Suprapubic skin (tissue), 4 donors: ENCODE measurements at regions not wholly inside any gene's neighbourhood (a gene's known extent, or its start where the extent isn't known, plus 50 kb on each side); places are given as distances from the start of the nearest gene placed in this dataset.

Source experiments
- DNase-seq, 2 donors: peaks; one replicate each; pipeline ENCODE4 v3.0.0-alpha.2; 2019; ENCODE audit warnings: low spot score in 2 of 2
- H3K27ac ChIP-seq: fragments of 200-600 bp; sonication (generic); one replicate; pipeline ENCODE4 v1.5.1; 2019
- H3K27me3 ChIP-seq: fragments of 200-600 bp; sonication (generic); one replicate; pipeline ENCODE4 v1.5.1; 2019
- H3K36me3 ChIP-seq: fragments of 200-600 bp; sonication (generic); one replicate; pipeline ENCODE4 v1.5.1; 2019
- H3K4me1 ChIP-seq: fragments of 200-600 bp; sonication (generic); one replicate; pipeline ENCODE4 v1.5.1; 2019
- H3K4me3 ChIP-seq: fragments of 200-600 bp; sonication (generic); one replicate; pipeline ENCODE4 v1.5.1; 2019; ENCODE audit warnings: mild to moderate bottlenecking
- H3K9me3 ChIP-seq: fragments of 200-600 bp; sonication (generic); one replicate; pipeline ENCODE4 v1.5.1; 2019
- CTCF ChIP-seq, 2 donors: fragments of 200-600 bp in 1 of 2; fragments of 450-650 bp in 1 of 2; sonication (generic) in 1 of 2; IDR thresholded peaks; one replicate each; pipeline ENCODE4 v1.5.1; 2016 to 2019; ENCODE audit warnings: antibody characterized with exemption in 2 of 2, mild to moderate bottlenecking in 1 of 2, moderate library complexity in 1 of 2
- EP300 ChIP-seq: sonication (generic); formaldehyde crosslinking; IDR thresholded peaks from one replicate; pipeline ENCODE4 v1.6.1; 2017; ENCODE audit warnings: antibody characterized with exemption
- POLR2A ChIP-seq, 2 donors: fragments of 450-650 bp; IDR thresholded peaks; one replicate each; pipeline ENCODE4 v1.6.1; 2017; ENCODE audit warnings: antibody characterized with exemption in 2 of 2, mild to moderate bottlenecking in 2 of 2, moderate library complexity in 2 of 2
- POLR2AphosphoS5 ChIP-seq, 3 donors: sonication (generic); formaldehyde crosslinking; IDR thresholded peaks; one replicate each; pipeline ENCODE4 v1.6.1; 2017; ENCODE audit warnings: antibody characterized with exemption in 3 of 3
- WGBS: methylation state at CpG from one replicate; pipeline ENCODE4 v1.1.5; 2018; 5-methylcytosine and 5-hydroxymethylcytosine counted together

DNA sequence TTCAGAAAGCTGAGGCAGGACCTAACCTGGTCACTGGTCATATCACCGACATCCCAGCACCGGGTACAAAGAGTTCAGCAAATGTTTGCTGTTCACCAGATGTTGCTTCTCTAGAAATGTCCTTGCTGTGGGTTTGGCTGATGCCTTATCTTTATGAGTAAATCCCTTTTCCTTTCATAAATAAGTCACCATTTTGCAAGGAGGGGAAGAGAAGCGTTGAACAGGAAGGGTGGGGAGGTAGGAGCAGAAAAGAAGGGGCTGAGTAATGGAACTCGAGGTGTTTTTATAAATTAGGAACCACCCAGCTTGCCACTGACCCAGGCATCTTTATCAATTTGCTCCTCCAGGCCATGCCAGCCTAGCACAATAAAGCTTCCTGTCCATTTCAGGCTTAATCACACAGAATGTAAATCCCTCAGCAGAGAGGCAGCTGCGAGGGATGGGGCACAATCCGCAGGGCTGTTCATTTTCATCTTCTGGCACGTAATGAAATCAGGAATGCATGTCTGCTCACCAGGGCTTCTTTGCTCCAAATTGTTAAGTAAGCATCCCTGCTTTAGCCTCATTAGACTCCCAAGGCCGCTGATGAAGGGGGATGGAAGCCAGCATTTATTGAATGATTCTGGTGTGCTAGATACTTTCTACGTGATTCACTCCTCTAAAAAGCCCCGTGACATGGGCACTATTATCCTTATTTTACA lies 371.9 kb upstream of the CHD6 start:
- H3K4me1 ChIP-seq, result no peaks in the 10 kb centered on the region
- no peak for DNase-seq
- H3K9me3 ChIP-seq, result no peaks in the 10 kb centered on the region
- no peaks in the 10 kb centered on the region for H3K36me3 ChIP-seq
- TF ChIP-seq POLR2A (IDR thresholded peaks at IDR 0.05), result no peak
- no peak for TF ChIP-seq CTCF (IDR thresholded peaks at IDR 0.05)
- no peak for TF ChIP-seq POLR2AphosphoS5 (IDR thresholded peaks at IDR 0.05)
- no peak for TF ChIP-seq EP300
- H3K4me3 ChIP-seq, result no peak overlapping the region
- WGBS, result 48% methylated on average over 10 of the region's 10 CpGs
- no peaks in the 10 kb centered on the region for H3K27me3 ChIP-seq
- H3K27ac ChIP-seq, result no peak overlapping the region

- Histone ChIP-seq H3K27ac (no peak overlapping the region), H3K4me3 (no peak overlapping the region), H3K36me3 (no peaks in the 10 kb centered on the region), H3K27me3 (no peaks in the 10 kb centered on the region), H3K9me3 (no peaks in the 10 kb centered on the region), H3K4me1 (no peaks in the 10 kb centered on the region)
- no peak for TF ChIP-seq POLR2AphosphoS5 (IDR thresholded peaks at IDR 0.05)
- DNase-seq, result no peak
- 91% methylated on average over 3 of the region's 3 CpGs for WGBS
Measured at GRCh38 chr20:41989039-41989679, 371.0 kb upstream of the CHD6 start.

GRCh38 chr20:41984031-41984430 lies 365.9 kb upstream of the CHD6 start:
- WGBS, result 90% methylated on average over 2 of the region's 2 CpGs
- no peak for DNase-seq
- H3K4me3 ChIP-seq, result no peak overlapping the region
- no peaks in the 10 kb centered on the region for H3K4me1 ChIP-seq
- no peaks in the 10 kb centered on the region for H3K9me3 ChIP-seq
- H3K27ac ChIP-seq, result no peak overlapping the region
- H3K36me3 ChIP-seq, result no peaks in the 10 kb centered on the region
- no peaks in the 10 kb centered on the region for H3K27me3 ChIP-seq
- TF ChIP-seq POLR2AphosphoS5 (IDR thresholded peaks at IDR 0.05) (no peak), EP300 (no peak), CTCF (IDR thresholded peaks at IDR 0.05) (no peak), POLR2A (IDR thresholded peaks at IDR 0.05) (no peak)

GRCh38 chr20:41983159-41983558 lies 365.0 kb upstream of the CHD6 start:
- H3K36me3 ChIP-seq, result no peaks in the 10 kb centered on the region
- H3K27ac ChIP-seq, result no peak overlapping the region
- no peaks in the 10 kb centered on the region for H3K4me1 ChIP-seq
- H3K4me3 ChIP-seq, result no peak overlapping the region
- no peaks in the 10 kb centered on the region for H3K9me3 ChIP-seq
- TF ChIP-seq CTCF (IDR thresholded peaks at IDR 0.05) (no peak), POLR2A (IDR thresholded peaks at IDR 0.05) (no peak), POLR2AphosphoS5 (IDR thresholded peaks at IDR 0.05) (no peak), EP300 (no peak)
- no peaks in the 10 kb centered on the region for H3K27me3 ChIP-seq
- 68% methylated on average over 4 of the region's 4 CpGs for WGBS
- no peak for DNase-seq

DNA sequence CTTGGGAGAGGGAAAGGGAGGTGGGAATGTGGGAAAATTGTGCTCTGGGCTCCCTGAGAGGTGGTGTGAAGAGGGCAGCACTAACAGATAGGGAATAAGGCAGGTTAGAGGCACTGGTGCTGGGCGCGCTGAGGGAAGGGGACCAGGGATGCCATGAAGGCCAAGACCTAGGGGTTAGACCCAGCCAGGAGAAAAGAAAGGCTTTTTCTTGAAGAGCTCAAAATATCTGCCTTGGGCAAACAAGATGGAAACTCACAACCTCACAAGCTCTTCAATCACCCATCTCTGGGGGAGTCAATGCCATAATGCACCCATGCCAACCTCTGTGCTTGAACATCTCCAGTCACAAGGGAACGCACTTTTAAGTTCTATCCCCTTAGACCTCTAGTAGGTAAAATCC lies 363.6 kb upstream of the CHD6 start:
- DNase-seq, result no peak
- no peak for TF ChIP-seq POLR2A (IDR thresholded peaks at IDR 0.05)
- no peak for TF ChIP-seq POLR2AphosphoS5 (IDR thresholded peaks at IDR 0.05)
- TF ChIP-seq EP300, result no peak
- no peak for TF ChIP-seq CTCF (IDR thresholded peaks at IDR 0.05)
- H3K27ac ChIP-seq, result no peak overlapping the region
- H3K4me1 ChIP-seq, result no peaks in the 10 kb centered on the region
- H3K27me3 ChIP-seq, result no peaks in the 10 kb centered on the region
- WGBS, result 89% methylated on average over 3 of the region's 3 CpGs
- H3K9me3 ChIP-seq, result no peaks in the 10 kb centered on the region
- H3K4me3 ChIP-seq, result no peak overlapping the region
- no peaks in the 10 kb centered on the region for H3K36me3 ChIP-seq
